ENCODE measurements at regions not wholly inside any gene's neighbourhood (a gene's known extent, or its start where the extent isn't known, plus 50 kb on each side); places are given as distances from the start of the nearest gene placed in this dataset.

DNA sequence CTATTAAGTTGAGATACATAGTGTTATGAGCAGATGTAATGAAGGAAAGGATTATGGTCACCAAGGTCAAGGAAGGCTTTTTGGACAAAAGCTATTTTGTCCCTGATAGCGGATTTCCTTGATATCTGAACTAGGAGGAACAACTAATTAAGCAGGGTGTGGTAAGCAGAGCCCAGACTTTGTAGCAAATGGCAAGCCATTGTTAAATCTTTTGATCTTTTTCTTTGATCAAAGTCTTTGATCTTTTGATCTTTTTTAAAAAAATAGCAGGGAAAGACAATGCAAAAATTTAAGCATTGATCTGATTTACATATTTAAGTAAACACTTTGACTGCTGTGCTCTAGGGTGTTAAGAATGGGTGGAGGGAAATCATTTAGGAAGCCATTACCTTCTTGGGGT lies 1242.0 kb downstream of the MAT2B start:
- TF ChIP-seq, protein P1, sequence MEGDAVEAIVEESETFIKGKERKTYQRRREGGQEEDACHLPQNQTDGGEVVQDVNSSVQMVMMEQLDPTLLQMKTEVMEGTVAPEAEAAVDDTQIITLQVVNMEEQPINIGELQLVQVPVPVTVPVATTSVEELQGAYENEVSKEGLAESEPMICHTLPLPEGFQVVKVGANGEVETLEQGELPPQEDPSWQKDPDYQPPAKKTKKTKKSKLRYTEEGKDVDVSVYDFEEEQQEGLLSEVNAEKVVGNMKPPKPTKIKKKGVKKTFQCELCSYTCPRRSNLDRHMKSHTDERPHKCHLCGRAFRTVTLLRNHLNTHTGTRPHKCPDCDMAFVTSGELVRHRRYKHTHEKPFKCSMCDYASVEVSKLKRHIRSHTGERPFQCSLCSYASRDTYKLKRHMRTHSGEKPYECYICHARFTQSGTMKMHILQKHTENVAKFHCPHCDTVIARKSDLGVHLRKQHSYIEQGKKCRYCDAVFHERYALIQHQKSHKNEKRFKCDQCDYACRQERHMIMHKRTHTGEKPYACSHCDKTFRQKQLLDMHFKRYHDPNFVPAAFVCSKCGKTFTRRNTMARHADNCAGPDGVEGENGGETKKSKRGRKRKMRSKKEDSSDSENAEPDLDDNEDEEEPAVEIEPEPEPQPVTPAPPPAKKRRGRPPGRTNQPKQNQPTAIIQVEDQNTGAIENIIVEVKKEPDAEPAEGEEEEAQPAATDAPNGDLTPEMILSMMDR (IDR thresholded peaks at IDR 0.05): no peak
- TF ChIP-seq ZFX (IDR thresholded peaks at IDR 0.05; ENCODE audit: borderline replicate concordance): no peak
- no peak overlapping the region for H3K27ac ChIP-seq

DNA sequence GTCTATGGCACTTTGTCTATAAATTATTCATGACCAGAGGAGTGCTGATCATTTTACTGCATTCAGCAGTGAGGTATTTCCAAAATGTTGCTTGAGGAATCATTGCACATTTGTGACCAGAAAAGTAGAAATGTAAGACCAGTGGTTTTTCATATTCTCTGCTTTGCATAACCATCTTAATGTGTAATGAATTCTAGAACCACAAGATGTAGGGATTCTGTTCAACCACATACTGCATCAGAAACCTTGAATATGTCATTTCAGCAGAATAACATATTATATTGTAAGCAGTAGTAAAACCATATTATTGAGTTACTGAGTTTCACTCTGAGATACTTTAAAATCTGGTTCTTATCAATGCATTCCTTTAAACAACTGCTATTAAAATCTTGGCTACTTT lies 1243.4 kb downstream of the MAT2B start:
- TF ChIP-seq ZFX (IDR thresholded peaks at IDR 0.05; ENCODE audit: borderline replicate concordance): no peak
- TF ChIP-seq, protein P1 (IDR thresholded peaks at IDR 0.05): no peak
- no peak overlapping the region for H3K27ac ChIP-seq

DNA sequence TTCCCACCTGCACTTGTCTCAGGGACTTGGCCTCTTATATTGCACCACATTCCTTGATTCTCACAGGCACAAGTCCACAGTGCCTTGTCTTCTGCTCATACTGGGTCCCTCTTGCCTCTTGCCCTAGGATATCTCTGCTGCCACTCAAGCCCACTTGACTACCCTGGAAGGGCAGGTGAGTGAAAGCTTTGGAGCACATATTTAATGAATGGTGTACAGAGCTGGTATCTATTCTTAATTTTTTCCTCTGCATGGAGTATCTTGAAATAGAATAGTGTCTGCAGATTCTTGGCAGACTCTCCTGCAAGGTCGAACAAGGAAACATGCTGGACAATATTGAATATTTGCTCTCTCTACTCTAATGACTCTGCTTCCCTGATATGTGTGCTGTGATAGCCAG lies 1248.0 kb downstream of the MAT2B start:
- TF ChIP-seq, protein P1 (IDR thresholded peaks at IDR 0.05): no peak
- no peak for TF ChIP-seq ZFX (IDR thresholded peaks at IDR 0.05; ENCODE audit: borderline replicate concordance)
- H3K27ac ChIP-seq: no peak overlapping the region

DNA sequence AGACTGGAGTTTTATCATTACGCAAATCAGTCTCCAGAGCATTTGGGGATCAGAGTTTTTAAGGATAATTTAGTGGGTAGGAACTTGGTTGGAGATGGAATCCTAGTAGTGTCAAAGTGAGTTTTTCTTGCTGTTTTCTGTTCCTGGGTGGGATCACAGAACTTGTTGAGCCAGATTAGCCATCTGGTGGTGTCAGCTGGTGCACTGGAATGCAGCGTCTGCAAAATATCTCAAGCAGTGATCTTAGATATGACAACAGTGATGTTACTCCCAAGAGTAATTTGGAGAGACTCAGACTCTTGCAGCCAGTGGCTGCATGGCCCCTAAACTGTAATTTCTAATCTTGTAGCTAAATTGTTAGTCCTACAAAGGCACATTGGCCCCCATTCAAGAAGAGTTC lies 1257.8 kb downstream of the MAT2B start:
- no peak overlapping the region for H3K27ac ChIP-seq
- TF ChIP-seq ZFX (IDR thresholded peaks at IDR 0.05; ENCODE audit: borderline replicate concordance): no peak
- TF ChIP-seq, protein P1 (IDR thresholded peaks at IDR 0.05): no peak

DNA sequence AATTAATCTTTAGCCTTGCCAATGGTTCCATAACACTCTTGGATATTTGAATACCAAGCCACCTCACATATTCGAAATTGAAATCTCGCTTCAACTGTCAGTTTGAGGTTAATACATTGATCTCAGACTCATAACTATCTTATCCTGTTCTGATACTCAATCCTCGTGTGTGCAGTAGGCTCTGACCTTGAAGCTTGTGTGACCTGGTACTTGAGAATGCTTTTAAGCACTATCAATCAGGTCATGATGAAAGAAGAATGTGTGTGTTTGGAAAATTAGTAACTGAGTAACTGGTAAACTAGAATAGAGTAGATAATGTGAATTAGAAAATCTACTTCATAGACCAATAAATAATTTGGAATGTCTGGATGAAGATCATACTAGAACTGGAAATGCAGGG lies 1266.7 kb downstream of the MAT2B start:
- H3K27ac ChIP-seq: no peak overlapping the region
- TF ChIP-seq, protein P1 (IDR thresholded peaks at IDR 0.05): no peak
- no peak for TF ChIP-seq ZFX (IDR thresholded peaks at IDR 0.05; ENCODE audit: borderline replicate concordance)

DNA sequence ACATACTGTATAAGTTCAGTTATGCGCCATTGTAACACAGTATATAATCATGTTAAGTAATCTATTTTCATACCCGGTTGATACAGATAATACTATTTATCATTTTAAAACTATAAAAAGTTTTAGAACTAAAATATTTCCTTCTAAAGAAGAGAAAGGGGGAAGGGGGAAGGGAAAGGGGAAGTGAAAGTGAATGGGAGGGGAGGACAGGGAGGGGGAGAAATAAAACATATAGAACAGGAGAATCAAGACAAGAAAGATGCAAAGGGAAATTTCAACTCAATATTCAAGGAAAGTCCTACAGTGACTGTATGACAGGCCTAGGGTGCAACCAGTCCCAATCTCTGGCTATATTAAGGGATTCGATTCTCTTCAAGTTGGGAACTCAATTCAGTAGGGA lies 1278.8 kb downstream of the MAT2B start:
- TF ChIP-seq ZFX (IDR thresholded peaks at IDR 0.05; ENCODE audit: borderline replicate concordance): no peak
- TF ChIP-seq, protein P1 (IDR thresholded peaks at IDR 0.05): no peak
- no peak overlapping the region for H3K27ac ChIP-seq

DNA sequence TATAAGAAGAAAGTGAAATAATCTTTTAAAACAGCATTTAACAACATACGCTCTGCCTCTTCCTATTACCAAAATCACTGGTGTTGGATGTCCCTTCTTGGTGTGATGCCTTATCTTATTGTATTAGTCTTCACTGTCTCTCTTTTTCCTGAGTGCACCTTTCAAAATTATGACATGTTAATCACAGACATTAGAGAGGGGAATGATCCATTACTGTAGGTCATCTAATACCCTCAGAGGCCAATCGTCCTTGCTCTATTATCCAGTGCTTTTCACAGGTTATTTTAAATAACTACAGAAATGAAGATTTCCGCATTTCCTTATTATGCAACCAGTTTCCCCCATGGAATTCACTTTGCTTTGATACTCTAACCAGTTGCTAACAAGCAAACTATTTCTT lies 1292.7 kb downstream of the MAT2B start:
- TF ChIP-seq, protein P1 (IDR thresholded peaks at IDR 0.05): no peak
- no peak for TF ChIP-seq ZFX (IDR thresholded peaks at IDR 0.05; ENCODE audit: borderline replicate concordance)
- H3K27ac ChIP-seq: no peak overlapping the region
